G401.6 (cell line): ENCODE measurements at regions not wholly inside any gene's neighbourhood (a gene's known extent, or its start where the extent isn't known, plus 50 kb on each side); places are given as distances from the start of the nearest gene placed in this dataset.

Experiments used
- FAIRE-seq: peaks from 2 replicates; lab custom pipeline; 2012; peaks lifted over from hg19 to GRCh38; lab: Jason Lieb, UNC

DNA sequence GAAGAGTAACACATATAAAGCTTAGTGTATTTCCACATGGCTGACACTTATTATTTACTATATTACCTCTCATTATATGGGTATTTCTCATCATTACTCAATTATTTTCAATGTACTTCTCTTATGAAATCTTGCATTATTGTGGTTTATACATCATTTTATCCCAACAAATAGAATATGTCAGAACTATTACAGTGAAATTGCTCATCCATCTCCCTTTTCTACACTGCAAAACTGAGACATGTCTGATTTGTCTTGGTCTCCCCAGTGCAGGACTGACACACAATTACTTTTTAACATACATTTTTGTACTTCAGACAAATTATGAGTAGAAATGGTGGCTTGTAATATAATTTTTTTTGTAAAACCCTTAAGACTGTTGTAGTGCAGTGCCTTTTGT, 600.9 kb downstream of the PLCL1 start:
- FAIRE-seq = no peak

DNA sequence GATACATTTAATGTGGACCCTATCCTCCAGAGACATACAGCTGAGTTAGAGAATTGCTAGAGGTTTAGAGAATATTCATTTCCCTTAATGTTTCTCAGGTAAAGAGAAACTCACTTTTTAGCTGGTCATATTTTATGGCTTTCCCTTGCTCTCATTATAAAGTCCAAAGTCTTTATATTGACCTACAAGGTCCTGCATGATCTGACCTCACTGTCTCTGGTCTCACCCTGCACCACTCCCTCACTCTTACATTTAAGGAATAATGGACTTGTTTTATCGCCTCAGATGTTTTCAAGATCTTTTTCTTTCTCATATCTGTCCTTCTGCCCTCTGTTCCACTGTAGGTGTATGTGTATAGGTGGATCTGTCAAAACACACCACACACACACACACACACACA, 597.3 kb downstream of the PLCL1 start:
- no peak for FAIRE-seq

DNA sequence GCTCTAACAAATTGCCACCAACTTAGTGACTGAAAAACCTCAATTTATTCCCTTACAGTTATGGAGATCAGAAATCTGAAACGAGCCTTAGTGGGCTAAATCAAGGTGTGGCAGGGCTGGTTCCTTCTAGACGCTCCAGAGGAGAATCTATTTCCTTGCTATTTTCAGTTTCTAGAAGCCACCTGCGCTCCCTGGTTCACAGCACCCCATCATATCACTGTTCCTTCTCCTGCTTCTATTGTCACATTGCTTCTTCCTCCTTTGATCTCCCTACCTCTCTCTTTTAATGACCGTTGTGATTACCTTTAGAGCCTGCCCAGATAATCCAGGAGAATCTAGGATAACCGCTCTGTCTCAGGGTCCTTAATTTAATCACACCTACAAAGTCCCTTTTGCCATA, 596.6 kb downstream of the PLCL1 start:
- no peak for FAIRE-seq

GRCh38 chr2:198394208-198394607, 589.8 kb downstream of the PLCL1 start:
- no peak for FAIRE-seq

GRCh38 chr2:198390670-198391069, 586.3 kb downstream of the PLCL1 start:
- FAIRE-seq = no peak

- no peak for FAIRE-seq
These were observed 583.3 kb downstream of the PLCL1 start for GRCh38 chr2:198387677-198388076.

DNA sequence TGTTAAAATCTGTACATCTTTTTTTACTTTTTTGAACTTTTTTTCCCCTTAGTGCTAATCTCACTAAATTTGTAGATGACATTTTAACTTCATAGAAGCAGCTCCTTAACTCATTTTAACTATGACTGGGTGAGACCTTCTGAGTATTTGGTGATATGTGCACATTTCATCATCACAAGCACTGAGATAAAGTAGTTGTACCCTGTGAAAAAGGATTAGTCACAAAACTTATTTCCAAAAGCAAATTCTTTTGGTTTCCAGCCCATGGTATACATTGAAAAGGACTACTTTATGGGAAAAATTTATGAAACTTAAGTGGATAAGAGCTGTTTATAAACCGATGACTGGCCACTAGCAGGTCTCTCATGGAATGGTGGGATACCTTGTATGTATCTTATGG, 581.5 kb downstream of the PLCL1 start:
- no peak for FAIRE-seq

- no peak for FAIRE-seq
These were observed 580.9 kb downstream of the PLCL1 start for GRCh38 chr2:198385326-198385725.

- no peak for FAIRE-seq
These were observed 579.0 kb downstream of the PLCL1 start for GRCh38 chr2:198383392-198383791.

DNA sequence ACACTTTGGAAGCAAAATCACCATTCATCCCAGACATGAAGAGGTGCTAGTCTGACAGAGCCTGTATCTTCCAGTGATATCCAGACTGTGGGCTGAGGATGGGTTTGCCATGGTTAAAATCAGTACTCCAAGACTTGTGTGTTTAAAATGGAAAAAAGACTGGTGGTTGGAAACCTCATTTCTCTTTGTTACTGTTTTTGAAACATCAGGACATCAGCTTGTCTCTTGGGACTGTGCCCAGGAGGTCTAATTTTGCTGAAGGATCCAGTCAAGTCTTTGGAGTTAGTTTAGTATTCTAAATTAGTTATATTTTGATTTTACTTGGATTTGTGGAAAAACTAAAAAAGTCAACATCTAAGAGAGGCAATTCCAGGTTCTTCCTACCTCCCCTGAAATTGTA, 578.4 kb downstream of the PLCL1 start:
- no peak for FAIRE-seq

DNA sequence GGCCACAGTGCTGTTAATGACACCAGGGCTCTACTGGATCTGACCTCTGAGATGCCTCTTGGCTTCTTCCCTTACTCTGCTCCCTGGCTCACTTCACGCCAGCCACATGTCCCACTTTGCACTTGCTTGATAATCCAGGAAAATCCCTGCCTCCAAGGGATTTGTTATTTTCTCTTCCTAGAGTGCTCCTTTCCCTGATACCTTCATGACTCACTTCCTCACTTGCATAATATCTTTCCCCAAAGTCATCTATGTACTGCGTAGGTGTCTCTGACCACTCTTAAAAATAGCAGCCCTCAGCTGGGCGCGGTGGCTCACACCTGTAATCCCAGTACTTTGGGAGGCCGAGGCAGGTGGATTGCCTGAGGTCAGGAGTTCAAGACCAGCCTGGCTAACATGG, 572.3 kb downstream of the PLCL1 start:
- no peak for FAIRE-seq

GRCh38 chr2:198375083-198375410, 570.7 kb downstream of the PLCL1 start:
- no peak for FAIRE-seq

DNA sequence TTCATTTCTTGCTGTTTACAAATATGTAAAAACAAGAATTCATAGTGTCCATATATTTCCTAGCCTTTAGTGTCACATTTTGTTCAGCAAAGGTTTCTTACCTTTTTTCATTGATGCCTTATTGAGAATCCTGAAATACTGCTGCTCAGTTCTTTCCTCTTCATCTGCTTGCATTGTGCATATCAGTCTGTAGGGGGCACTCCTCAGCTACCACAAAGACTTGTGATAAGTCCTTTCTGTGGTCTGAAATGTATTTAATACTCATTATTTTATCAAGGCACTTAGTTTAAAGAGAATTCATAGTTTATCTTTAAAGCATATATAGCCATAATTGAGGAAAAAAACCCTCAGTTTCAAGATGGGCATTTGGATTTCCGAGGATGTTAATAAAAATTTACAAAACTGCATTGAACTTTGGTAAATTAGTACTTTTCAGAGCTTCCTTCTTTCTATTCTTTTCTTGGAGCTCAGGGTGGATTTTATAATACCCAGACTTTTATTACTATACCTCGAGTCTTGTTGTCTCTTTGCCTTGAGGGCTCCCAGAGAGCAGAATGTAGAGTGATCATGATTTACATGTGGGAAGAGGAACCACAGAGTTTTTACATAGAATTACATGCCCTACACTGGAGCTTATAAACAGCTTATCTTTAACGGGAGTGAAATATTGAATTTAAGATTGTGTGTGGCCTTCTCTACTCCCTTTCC, 570.1 kb downstream of the PLCL1 start:
- peak; percentile 79 for FAIRE-seq

GRCh38 chr2:198371921-198372543, 567.6 kb downstream of the PLCL1 start:
- no peak for FAIRE-seq

DNA sequence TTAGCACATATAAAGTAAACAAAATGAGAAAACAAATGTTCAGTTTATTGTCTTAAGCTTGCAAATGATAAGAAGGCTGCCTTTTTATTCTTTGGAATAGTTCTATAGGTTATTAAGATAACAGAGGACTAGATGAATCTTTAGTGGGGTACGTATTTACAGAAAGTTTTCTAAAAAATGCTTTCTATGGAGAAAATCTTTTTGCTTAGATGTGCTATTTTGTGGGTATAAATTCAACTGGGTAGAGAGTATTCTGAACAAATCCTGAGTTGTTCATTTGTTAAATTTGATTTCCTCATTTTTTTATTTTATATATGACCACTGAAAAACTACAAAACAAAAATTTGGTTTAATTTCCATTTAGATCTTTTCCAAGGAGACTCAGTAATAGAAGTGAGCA, 566.9 kb downstream of the PLCL1 start:
- FAIRE-seq = no peak

DNA sequence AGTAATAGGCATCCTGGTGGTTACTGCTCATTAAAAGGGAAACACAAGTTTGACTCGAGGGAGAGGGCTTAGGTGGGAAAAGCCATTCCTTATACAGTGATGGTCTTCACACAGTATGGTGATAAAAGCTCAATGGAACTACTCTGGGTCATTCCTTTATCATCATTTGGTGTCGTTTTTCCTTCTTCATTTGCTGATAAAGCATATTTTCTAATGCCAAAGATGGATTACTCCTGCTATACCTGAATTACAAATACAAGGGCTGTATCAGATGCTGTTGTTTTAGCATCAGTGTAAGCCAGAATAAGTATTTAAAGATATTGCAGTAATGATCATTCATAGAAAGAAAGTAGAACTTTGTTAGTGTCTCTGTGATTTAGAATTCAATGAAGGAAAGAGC, 563.7 kb downstream of the PLCL1 start:
- no peak for FAIRE-seq

DNA sequence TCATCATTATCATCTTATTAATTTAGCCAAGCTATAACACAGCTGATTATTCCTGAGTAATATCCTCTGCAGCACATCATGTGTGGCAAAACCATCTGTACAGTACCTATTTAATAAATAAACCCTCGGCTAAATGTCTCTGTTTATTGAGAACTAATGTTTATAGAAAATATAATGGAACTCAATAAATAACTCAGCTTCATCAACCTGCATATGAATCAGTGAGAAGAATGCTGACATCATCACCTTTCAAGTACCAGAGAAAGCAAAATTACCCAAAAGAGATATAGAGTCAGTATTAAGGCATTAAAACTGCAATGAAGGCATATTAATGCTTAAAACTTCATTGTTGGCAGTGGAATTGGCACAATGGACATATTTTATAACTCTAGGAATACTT, 558.3 kb downstream of the PLCL1 start:
- FAIRE-seq = no peak

DNA sequence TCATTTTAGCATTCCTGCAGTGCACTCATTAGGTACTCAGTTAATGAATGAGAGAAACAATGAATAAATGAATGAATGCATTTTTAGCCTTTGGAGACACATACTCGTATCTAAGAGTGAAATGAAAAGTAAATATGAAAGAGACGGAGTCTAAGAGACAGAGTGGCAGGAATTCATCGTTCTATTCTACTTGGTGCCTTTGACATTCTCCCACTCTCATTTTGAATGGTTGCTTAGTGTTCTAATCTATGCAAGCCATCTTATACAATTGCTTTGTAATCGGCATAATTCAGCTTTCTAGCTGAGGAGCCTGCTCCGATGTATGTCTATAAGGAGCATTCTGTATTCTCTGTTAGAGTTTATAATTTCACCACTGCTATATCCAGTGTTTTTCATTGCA, 554.9 kb downstream of the PLCL1 start:
- FAIRE-seq = no peak

DNA sequence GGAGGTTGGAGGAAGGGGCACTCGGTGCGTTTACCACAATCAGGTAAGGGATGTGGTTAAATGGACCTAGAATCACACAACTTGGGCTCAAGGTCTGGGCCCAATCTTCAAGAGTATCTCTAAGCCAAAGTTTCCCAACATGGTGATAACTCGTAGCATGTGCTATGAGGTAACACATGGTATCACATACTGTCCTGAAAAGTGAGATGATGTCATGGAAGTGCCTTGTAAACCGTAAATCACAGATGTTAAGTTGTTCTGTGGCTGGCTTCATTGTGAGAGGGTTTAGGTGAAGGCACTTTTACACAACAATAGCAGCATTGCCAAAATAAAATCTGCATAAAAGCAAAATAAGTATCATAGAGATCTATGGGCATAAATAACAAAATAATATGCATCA, 551.8 kb downstream of the PLCL1 start:
- no peak for FAIRE-seq

DNA sequence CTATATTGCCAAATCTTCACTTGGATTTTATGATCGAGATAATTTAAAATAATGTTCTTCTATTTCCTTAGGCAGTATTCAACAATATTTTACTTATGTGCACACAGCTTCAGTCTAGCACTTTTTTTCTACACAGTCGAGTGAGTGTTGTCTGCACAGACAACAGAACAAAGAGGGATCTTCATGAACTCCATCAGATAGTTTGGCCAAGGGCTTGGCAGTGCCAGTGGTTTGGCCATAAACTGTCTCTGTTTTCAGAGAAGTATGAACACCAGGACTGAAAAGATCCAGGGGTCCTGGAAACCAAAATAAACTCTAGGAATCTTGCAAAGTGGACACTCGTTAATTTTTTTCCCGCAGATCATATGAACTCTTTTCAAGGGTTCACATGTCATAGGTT, 547.3 kb downstream of the PLCL1 start:
- no peak for FAIRE-seq

GRCh38 chr2:198347946-198348345, 543.6 kb downstream of the PLCL1 start:
- FAIRE-seq = no peak

DNA sequence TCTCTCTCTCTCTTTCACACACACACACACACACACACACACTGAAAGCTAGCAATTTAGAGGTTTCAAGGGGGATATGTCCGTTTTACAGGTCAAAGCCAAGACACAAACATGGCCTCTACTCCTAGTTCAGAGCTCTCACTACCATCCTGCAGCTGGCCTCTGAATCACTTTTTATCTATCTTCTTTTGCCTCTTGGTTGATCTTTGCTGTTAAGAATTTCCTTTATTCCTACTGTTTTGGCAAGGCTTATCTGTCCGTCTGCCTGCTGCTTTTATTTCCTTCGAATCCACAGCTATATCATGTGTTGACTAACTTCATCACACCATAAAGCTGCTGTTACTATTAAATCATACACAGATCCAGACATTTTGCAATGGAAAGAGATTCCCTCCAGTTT, 543.0 kb downstream of the PLCL1 start:
- FAIRE-seq = no peak

DNA sequence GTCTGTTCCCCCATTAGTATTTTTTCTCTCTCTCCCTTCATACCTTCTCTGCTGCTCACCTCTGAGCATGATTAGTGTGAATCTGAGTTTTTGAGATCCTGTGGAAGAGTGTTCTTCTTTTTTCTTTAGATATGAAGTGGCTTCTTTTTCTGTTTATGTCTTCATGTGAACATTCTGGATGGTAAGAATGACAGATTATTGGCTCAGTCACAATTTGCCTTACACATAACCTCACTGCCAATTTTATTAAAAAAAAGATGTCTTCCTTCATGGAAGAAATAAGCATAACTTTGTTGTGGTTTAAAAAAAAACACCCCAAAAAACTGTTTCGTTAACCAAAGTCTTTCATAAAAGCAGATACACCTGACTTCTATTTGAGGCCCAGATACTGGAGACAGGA, 539.1 kb downstream of the PLCL1 start:
- no peak for FAIRE-seq

- no peak for FAIRE-seq
These were observed 536.5 kb downstream of the PLCL1 start for GRCh38 chr2:198340846-198341245.

GRCh38 chr2:198339116-198339515, 534.7 kb downstream of the PLCL1 start:
- no peak for FAIRE-seq
